ENCODE measurements at regions not wholly inside any gene's neighbourhood (a gene's known extent, or its start where the extent isn't known, plus 50 kb on each side); places are given as distances from the start of the nearest gene placed in this dataset.

DNA sequence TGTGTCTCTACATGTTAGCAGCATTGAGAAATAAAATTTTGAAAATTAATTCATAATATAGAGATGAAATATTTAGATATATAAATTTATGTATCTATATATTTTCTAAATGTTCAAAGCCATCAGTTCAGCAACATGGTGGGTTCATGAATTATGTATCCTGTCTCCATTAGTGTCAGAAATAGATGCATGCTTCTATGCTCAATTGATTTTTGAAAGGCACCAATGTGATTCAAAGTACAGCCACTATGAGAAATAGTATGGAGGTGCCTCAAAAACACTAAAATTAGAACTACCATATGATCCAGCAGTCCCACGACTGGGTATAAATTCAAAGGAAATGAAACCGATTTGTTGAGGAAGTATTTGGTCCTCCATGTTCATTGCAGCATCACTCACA is 128.6 kb upstream of the SYN3 start:
- TF ChIP-seq POLR2A (IDR thresholded peaks at IDR 0.05), result no peak
- TF ChIP-seq, protein P1, sequence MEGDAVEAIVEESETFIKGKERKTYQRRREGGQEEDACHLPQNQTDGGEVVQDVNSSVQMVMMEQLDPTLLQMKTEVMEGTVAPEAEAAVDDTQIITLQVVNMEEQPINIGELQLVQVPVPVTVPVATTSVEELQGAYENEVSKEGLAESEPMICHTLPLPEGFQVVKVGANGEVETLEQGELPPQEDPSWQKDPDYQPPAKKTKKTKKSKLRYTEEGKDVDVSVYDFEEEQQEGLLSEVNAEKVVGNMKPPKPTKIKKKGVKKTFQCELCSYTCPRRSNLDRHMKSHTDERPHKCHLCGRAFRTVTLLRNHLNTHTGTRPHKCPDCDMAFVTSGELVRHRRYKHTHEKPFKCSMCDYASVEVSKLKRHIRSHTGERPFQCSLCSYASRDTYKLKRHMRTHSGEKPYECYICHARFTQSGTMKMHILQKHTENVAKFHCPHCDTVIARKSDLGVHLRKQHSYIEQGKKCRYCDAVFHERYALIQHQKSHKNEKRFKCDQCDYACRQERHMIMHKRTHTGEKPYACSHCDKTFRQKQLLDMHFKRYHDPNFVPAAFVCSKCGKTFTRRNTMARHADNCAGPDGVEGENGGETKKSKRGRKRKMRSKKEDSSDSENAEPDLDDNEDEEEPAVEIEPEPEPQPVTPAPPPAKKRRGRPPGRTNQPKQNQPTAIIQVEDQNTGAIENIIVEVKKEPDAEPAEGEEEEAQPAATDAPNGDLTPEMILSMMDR (IDR thresholded peaks at IDR 0.05 in 4 of 5, conservative IDR thresholded peaks at IDR 0.05 in 1 of 5), result no peak

All from gastrocnemius medialis (tissue), 4 donors.